GM21737 (cell line): ENCODE measurements at regions not wholly inside any gene's neighbourhood (a gene's known extent, or its start where the extent isn't known, plus 50 kb on each side); places are given as distances from the start of the nearest gene placed in this dataset.
"Not testable (repeated sequence)": the region's sequence is repeated elsewhere in the genome, so short reads cannot be mapped to it uniquely, and the experiment has no call there.

Experiments
- ATAC-seq: cut with Tn5 transposase; IDR thresholded peaks from one replicate; pipeline ENCODE4 v1.9.1; 2021; ENCODE audit warnings: mild to moderate bottlenecking, moderate library complexity; ENCODE audit not compliant: unreplicated experiment

DNA sequence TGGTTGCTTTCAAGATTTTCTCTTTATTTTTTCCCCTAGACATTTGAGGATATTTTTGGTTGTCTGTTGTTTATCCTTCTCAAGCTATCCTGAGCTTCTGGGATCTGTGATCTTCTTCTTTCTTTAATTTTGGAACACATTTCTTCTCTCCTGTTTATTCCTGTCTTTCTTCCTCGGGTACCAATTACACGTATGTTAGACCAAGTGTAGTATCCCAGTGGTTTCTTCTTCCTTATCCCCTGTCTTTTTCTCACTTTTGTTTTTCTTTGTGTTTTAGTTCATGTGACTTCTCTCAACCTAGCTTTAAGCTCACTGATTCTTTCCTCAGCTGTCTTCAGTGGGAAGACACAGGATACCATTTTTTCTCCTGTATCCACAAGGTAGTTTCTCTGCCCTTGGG is 120.0 kb downstream of the GALR1 start:
- ATAC-seq = no peak

DNA sequence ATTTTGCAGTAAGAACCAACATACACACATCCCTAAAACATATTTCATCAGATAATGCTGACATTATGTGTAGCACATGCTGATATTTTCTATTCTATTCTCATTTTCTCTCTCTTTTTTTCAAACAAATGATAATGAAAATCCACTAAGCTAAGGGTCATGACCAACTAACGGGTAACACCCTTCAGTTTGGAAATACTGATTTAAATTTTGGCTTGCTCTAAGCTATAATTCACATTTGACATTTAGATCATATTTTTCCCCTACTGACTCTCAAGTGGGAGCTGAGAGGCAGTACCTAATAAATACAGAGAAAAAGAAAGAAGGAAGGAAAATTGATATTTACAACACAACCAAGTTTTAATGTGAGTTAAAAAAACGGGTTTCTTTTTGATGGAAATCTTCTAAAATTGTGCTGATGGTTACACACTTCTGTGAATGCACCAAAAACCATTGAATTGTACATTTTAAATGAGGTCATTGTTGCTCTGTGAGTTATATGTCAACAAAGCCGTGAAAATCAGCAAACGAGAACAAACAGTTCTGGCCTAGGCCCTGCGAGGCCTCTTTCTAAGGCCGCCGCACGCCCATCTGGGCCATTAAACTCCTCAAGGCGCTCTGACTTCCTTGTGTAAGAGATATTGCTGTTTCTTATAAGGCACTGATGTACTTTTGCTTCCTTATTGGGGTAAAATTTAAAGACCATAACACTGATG is 124.2 kb downstream of the GALR1 start:
- no peak for ATAC-seq

DNA sequence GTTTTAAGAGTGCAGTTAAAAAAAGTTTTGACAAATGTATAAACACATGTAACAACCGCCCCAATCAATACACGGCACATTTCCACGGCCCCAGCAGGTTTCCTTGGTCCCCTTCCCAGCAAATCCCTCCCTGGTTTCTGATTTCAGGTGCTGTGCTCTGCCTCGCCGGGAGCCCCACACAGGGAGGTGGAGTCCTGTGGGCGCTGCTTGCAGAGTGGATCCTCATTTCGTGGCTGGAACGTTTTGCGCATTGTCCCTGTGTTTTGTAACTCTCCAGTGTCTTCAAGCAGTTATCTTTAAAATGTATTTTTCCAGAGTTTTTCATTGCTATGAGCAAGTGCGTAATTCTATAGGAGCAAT is 124.8 kb downstream of the GALR1 start:
- ATAC-seq = no peak

DNA sequence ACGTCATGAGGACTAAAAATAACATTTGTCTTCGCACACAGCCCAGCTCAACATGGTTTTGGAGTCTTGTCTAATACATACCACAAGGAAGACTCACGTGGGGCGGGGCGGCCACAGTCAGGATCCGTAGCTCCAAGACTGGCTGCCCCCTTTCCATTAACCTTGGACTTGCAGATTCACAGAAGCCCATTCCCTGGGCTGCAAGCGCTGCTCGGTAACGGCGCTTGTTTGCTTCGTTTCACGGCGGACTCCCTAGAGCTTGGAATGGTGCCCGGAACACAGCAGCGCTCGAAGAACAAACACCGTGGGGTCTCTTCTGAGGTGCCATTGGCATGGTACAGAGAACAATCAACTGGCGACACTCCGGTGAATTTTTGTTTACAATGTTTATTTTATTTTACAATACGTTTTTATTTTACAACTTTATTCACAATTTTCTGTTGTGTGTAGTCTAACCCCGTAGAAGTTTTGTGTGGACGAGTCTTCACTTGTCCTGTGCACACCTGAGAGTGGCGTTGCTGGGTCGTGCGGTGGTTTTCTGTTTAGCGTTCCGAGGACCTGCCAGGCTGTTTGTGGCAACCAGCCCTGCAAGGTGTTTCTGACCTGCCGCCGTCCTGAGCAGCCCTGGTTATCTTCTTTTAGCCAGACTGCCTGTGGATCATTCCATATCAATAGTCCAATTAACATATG is 126.5 kb downstream of the GALR1 start:
- no peak for ATAC-seq

DNA sequence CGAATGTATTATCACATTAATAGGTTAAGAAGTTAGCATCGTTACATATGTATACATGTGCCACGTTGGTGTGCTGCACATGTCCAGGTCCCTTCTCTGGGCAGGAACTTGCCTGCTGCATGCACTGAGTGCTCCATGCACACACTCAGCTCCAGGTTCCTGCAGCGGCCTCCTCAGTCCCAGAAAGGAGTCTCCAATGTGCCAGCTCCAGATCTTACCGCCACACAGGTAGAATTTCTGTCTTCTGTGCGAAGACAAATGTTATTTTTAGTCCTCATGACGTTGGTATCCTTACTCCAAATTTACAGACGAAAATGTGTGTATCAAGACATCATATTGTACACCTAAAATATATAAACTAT is 127.1 kb downstream of the GALR1 start:
- ATAC-seq = no peak

DNA sequence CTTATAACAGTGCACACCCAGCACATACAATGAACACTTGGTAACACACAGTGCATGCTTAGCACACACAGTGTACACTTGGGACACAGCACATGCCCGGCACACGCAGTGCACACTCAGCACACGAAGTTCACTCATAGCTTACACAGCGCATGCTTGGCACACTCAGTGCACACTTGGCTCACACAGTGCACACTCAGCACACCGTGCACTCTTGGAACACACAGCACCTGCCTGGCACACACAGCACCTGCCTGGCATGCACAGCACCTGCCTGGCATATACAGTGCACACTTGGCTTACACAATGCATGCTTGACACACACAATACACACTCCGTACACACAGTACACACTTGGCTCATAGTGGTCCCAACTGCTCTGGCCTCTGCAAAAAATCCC is 128.2 kb downstream of the GALR1 start:
- no peak for ATAC-seq

DNA sequence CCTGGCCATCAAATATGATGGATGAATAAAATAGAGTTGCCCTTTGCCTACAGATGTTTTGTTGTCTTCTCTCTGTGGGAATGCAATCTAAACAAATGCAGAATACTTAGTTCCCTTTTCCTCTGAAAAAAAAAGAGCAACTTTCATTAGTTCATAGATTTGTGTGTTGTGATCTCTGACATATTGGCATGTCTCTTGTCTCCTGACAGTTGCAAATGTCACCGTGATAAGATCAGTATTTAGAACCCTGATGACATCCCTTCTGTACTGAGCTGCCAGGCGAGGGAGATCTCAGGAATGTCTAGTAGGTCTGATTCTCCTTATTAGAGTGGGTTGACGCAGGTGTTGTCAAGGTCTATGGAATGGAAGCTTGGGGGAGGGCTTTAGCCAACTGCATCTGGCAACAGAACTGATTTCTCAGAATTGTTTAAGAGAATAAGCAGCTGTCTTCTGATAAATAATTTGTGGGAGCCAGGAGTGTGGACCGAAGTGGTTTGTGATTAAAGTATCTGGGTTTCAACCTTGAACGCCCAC is 130.4 kb downstream of the GALR1 start:
- no peak for ATAC-seq

DNA sequence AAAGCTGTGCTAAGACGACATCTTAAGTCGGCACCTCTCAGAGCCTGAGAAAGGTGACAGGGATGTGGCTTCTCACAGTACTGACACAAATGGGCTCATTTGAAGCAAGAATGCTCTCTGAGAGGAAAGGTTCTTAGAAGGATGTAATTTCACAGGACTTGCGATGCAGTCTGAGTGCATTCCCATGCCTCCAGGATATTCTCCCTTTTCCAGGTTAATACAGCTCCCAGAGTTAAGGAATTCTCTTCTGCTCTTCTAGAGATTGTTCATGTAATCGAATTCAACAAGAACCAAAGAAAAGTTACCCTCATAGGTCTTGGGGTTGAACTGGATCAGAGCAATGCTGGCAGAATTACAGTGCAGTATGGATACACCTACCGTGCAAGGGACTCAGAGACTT is 131.0 kb downstream of the GALR1 start:
- no peak for ATAC-seq

DNA sequence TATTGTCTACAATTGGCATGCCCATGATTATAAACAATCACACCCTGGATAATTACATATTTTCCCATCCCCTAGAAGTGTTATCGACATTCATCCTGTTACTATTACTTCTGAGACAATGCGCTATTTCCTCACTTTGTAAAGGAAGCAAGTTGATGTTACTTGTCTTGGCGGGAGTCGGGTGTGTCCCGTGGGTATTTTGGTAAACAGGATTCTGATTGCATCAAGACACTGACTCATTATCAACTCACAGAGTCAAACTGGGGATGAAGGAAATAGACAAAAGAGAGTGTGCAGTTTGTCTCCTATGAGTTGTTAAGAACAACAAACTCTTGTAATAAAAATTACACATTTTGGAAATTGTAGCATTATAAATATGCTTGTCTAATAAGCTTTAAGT is 142.7 kb downstream of the GALR1 start:
- no peak for ATAC-seq

DNA sequence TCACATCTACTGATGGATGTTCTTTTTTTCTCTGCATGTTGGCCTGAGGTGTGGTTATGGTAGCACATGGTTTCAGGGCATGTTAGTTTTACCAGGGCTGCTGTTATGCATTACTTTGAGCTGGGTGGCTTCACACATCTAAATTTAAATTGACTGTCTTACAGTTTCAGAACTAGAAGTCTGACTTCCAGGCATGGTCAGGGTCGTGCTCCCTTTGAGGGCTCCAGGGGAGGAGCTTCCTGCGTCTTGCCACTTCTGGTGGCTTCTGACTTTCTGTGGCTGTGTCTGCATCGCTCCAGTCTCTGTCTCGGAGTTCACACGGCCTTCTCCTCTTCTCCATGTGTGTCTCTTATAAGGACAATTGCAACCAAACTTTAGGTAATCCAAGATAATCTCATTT is 143.9 kb downstream of the GALR1 start:
- ATAC-seq = no peak

DNA sequence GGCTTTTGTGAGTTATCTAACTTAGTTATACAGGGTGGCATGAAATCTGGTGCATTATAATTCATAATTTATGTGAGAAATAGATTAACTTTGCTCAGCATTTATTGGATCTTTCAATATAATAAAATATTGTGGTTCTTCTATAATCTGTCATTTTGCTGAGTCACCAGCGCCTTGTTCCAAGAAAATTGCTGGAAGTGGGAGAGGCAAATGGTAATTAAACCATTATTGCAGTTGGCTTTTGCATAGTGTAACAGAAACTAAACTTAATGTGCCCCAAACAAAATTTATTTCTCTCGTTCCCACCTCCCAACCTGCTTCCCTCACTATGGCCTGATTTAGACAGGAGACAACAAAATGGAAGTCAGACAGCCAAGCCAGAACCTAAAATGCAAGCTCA is 146.3 kb downstream of the GALR1 start:
- ATAC-seq = no peak

DNA sequence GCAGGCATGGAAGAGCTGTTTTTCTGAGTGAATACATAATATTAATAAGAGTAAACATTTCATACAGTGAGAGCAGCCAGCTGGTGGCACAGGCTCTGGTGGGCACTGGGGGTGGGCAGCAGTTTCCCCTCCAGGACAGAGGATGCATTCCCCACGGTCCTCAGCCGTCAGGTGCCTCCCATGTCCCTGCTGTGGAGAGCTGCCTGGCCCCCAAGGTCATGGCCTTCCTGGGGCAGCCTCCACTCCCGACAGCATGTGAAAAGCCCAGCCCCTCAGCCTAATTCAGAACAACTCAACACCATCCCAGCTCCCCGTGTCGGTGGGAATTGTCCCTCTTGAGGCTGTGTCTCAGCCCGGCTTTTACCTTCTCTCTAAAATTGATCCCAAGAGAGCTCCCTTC is 147.4 kb downstream of the GALR1 start:
- no peak for ATAC-seq

DNA sequence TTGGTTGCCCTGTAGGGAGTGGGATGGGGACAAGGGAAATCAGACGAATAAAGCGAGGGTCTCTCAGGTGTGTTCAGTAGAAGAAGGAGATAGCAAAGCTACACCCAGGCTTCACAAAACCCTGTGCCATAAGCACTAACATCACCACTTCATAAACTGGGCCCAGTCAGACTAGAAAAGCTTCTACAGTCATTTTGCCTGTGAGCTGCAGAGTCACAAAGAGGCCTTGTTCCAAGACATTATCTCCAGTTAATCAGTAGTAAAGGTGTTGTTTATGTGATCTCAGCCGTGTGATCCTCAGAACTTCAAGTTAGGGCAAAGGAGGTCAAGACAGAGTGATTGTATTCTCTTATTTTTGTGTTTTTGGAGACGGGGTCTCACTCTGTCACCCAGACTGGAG is 148.0 kb downstream of the GALR1 start:
- no peak for ATAC-seq

DNA sequence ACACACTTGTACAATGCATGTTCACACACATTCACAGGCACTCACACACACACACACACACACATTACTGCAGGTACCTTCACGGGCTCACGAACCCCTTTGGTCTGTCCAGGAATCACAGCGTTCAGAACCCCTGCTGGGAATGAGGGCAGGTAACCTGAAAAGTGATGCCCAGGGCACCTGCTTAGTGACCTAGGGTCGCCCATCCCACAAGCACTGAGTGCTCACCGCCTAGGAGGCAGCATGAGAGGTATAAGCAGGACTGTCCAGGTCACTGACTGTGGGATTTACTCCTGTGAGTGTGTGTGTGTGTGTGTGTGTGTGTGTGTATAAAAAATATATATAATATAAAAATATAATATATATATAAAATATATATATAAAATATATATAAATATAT is 150.9 kb downstream of the GALR1 start:
- ATAC-seq = no peak

DNA sequence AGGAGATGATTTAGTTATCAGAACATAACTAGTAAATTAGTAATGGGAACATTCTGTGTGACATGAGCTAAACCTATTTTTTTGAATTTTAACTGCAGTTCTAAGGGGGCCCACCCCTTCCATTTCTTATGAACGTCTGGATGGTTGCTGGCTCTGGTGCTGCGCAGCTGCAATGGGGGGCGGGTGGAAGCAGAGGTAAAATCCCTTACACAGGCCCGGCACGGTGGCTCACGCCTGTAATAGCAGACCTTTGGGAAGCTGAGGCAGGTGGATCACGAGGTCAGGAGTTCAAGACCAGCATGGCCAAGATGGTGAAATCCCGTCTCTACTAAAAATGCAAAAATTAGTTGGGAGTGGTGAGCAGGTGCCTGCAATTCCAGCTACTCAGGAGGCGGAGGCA is 151.5 kb downstream of the GALR1 start:
- ATAC-seq = no peak

DNA sequence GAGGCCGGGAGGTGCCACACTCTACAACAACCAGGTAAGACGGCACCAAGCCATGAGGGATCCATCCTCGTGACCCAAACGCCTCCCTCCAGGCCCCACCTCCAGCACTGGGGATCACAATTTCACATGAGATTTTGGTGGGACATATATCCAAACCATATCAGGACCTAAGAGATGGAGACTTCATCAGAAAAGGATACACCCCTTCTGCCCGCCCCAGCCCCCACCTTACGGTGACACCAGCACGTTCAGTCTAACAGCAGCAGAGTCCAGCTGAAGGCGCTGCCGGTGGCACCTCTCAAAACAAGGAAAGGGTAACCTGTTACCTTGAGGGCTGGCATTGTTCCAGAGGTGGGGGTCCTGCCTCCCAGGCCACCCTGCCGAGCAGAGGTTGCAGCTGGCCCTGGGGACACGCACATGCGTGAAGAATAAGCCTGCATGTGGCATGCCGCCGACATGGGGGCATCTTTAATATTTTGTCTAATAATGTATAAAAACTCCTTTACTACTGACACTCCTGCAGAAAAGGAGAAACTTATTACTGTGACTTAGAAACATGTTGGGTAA is 154.4 kb downstream of the GALR1 start:
- no peak for ATAC-seq

DNA sequence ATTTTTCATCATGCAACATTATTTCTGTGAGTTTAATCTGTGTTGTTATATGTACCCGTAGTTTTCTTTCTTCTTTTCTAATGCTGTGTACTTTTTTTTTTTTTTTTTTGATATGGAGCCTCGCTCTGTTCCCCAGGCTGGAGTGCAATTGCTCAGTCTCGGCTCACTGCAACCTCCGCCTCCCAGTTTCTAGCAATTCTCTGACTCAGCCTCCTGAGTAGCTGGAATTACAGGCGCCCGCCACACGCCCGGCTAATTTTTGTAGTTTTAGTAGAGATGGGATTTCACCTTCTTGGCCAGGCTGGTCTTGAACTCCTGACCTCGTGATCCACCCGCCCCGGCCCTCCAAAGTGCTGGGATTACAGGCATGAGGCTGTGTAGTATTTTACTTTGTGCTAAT is 155.4 kb downstream of the GALR1 start:
- ATAC-seq = no peak

DNA sequence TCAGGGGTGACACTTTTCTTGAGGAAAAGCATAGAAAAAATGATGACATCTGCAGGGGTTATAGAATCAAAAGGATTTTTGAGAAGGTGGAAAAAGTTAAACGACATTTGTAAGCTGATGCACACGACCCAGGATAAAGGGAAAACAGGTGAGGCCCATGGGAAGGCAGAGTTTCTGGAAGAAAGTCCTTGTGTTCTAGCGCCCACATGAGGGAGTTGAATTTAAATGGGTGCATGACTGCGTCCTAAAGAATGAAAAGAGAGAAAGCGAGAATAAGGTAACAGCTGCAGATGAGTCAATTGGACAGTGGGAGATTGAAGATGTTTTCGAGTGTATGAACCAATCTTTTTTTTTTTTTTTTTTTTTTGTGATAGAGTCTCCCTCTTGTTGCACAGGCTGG is 158.1 kb downstream of the GALR1 start:
- ATAC-seq = no peak

DNA sequence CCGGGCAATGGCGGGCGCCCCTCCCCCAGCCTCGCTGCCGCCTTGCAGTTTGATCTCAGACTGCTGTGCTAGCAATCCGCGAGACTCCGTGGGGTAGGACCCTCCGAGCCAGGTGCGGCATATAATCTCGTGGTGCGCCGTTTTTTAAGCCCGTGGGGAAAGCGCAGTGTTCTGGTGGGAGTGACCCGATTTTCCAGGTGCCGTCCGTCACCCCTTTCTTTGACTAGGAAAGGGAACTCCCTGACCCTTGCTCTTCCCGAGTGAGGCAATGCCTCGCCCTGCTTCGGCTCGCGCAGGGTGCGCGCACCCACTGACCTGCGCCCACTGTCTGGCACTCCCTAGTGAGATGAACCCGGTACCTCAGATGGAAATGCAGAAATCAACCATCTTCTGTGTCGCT is 171.9 kb downstream of the GALR1 start:
- ATAC-seq = not testable (repeated sequence)

DNA sequence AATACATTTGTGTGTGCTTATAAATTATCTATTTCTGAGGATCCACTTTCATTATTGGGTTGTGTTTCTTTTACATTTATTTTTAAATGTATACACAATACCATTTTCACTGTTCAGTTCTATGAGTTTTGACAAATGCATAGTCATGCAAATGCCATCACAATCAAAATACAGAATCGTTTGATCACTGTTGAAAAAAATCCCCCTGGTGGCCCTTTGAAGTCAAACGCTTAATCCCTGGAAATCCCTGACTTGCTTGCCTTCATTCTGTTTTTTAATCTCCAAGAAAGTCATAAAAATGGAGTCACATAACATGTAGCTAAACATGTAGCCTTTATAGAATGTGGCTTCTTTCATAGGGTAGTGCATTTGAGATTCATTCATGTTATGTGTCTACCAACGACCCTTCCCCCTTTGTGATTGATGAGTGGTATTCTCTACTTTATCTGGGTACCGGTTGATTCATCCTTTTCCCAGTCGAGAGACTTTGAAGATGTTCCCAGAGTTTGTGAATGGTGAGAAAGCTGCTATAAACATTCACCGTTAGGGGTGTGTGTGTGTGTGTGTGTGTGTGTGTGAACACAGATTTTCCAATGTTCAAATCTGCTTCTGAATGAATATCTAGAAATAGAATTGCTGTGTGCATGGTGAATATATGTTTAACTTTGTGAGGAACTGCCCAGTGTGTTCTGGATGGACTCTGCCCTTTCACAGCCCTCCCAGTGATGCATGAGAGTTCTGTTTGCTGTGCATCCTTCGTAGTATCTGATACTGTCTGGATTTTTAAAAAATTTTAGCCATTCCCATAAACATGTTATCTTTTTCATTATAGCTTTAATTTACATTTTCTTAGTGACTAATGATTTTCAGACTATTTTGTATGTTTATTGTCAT is 173.6 kb downstream of the GALR1 start:
- ATAC-seq = no peak

DNA sequence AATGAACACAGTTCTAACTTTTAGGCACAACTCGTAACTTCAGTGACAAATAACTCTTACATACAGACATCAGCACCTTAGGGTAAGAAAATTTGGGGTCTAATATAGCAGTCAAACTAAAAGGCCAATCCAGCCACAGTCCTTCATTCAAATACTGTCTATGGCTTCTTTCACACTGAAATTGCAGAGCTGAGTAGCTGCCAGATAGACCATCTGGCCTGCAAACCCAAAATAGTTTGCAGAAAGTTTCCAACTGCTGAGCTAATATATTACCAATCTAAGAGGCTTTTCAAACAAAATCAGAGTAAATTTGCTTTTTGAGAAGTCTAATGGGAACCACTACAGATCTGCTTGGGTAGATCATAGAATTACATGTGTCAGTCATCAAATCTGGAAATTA is 183.4 kb downstream of the GALR1 start:
- no peak for ATAC-seq
